Kidney epithelial cell (primary cell): ENCODE measurements at regions not wholly inside any gene's neighbourhood (a gene's known extent, or its start where the extent isn't known, plus 50 kb on each side); places are given as distances from the start of the nearest gene placed in this dataset.

ENCODE experiments used
- DNase-seq: peaks from one replicate; pipeline ENCODE4 v3.0.0-alpha.2; 2010; ENCODE audit warnings: low read depth
- H3K27me3 ChIP-seq: 2 replicates; pipeline ENCODE4 v1.6.0; 2011; ENCODE audit warnings: low read length; ENCODE audit not compliant: control insufficient read depth, insufficient read depth
- H3K36me3 ChIP-seq: 2 replicates; pipeline ENCODE4 v1.5.1; 2011; ENCODE audit warnings: low read length; ENCODE audit not compliant: control insufficient read depth, insufficient read depth
- H3K4me3 ChIP-seq: 2 replicates; pipeline ENCODE4 v1.5.1; 2011; ENCODE audit warnings: low read depth, mild to moderate bottlenecking, control low read depth, low read length
- CTCF ChIP-seq: IDR thresholded peaks from 2 replicates; pipeline ENCODE4 v1.5.1; 2011; ENCODE audit warnings: mild to moderate bottlenecking, moderate library complexity, low read length, control low read depth, inconsistent platforms; ENCODE audit not compliant: insufficient read depth, poor library complexity, severe bottlenecking

- TF ChIP-seq CTCF, result no peak
- Histone ChIP-seq H3K4me3 (no peak overlapping the region), H3K36me3 (no peaks in the 10 kb centered on the region), H3K27me3 (no peaks in the 10 kb centered on the region)
- DNase-seq, result no peak
Measured at GRCh38 chr6:76553256-76553655, 480.8 kb upstream of the IMPG1 start.

DNA sequence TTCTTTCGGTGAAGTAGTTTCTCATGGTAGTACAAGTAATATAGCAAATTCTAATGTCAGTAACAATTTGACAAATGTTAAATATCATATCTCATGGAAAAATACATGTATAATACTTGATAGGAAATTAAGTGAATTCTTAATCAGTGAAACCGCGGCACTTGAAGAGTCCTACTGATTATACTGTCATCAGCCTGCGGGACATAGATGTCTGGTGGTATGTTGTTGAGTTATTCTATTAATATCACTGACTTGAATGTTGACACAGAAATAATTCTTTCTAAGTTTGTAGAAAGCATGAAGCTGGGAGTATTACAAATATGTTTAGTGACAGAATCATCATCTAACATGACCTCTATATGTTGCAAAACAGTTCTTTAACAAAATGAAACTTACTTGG, 479.8 kb upstream of the IMPG1 start:
- H3K4me3 ChIP-seq, result no peak overlapping the region
- TF ChIP-seq CTCF, result no peak
- H3K27me3 ChIP-seq, result no peaks in the 10 kb centered on the region
- DNase-seq, result no peak
- H3K36me3 ChIP-seq, result no peaks in the 10 kb centered on the region

- no peak for DNase-seq
- H3K4me3 ChIP-seq, result no peak overlapping the region
- no peak for TF ChIP-seq CTCF
- no peaks in the 10 kb centered on the region for H3K36me3 ChIP-seq
- H3K27me3 ChIP-seq, result no peaks in the 10 kb centered on the region
Measured at GRCh38 chr6:76533661-76534060, 461.2 kb upstream of the IMPG1 start.

GRCh38 chr6:76532647-76533046, 460.2 kb upstream of the IMPG1 start:
- Histone ChIP-seq H3K4me3 (no peak overlapping the region), H3K27me3 (no peaks in the 10 kb centered on the region), H3K36me3 (no peaks in the 10 kb centered on the region)
- no peak for TF ChIP-seq CTCF
- no peak for DNase-seq

GRCh38 chr6:76518443-76518842, 446.0 kb upstream of the IMPG1 start:
- H3K4me3 ChIP-seq, result no peak overlapping the region
- TF ChIP-seq CTCF, result no peak
- no peaks in the 10 kb centered on the region for H3K36me3 ChIP-seq
- DNase-seq, result no peak
- H3K27me3 ChIP-seq, result no peaks in the 10 kb centered on the region

DNA sequence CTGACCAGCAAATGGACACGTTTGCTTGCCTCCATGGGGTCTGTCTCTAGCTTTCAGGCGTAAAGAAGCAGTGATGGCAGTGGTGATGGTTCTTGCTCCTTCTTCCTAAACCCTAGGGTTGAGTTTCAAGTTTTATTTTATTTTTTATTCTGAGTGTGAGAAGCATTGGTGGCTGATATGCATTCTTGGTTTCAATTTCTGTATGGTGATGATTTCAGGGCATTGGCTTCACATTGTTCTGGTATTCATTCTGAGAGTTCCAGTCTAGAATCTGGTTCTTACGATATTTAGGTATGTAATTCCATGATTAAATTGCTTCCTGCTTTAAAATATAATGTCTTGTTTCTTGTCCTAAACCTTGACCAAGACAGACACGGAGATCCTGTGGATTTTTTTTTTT, 444.5 kb upstream of the IMPG1 start:
- no peak for DNase-seq

More for the DNA sequence above, 444.5 kb upstream of the IMPG1 start:
- TF ChIP-seq CTCF, result no peak
- Histone ChIP-seq H3K27me3 (no peaks in the 10 kb centered on the region), H3K4me3 (no peak overlapping the region), H3K36me3 (no peaks in the 10 kb centered on the region)
